Sigmoid colon (tissue), 6 donors: ENCODE measurements at regions not wholly inside any gene's neighbourhood (a gene's known extent, or its start where the extent isn't known, plus 50 kb on each side); places are given as distances from the start of the nearest gene placed in this dataset.
A peak's percentile ranks its signal among the peaks of the same experiment; 100 is the strongest.

Experiments used
- DNase-seq: peaks from one replicate; pipeline ENCODE4 v3.0.0-alpha.2; 2019
- H3K27ac ChIP-seq, 4 donors: fragments of 200-600 bp; sonication (generic); one replicate each; pipeline ENCODE4 v1.5.1; 2016 to 2019; ENCODE audit warnings: mild to moderate bottlenecking in 1 of 4
- H3K27me3 ChIP-seq, 3 donors: fragments of 200-600 bp; sonication (generic); one replicate each; pipeline ENCODE4 v1.5.1; 2019; ENCODE audit warnings: mild to moderate bottlenecking in 1 of 3
- H3K36me3 ChIP-seq, 4 donors: fragments of 200-600 bp; sonication (generic); one replicate each; pipeline ENCODE4 v1.5.1; 2016 to 2019
- H3K4me1 ChIP-seq, 4 donors: fragments of 200-600 bp; sonication (generic); one replicate each; pipeline ENCODE4 v1.5.1; 2017 to 2019
- H3K4me3 ChIP-seq, 4 donors: fragments of 200-600 bp; sonication (generic); one replicate each; pipeline ENCODE4 v1.5.1; 2017 to 2019; ENCODE audit warnings: mild to moderate bottlenecking in 2 of 4, moderate library complexity in 1 of 4
- H3K9me3 ChIP-seq, 4 donors: fragments of 200-600 bp in 3 of 4; sonication (generic) in 3 of 4; one replicate each; pipeline versions ENCODE4 v1.5.1 to v1.6.1; 2013 to 2019
- EP300 ChIP-seq, 4 donors: sonication (generic); formaldehyde crosslinking; IDR thresholded peaks; one replicate each; pipeline ENCODE4 v1.6.1; 2017; ENCODE audit warnings: antibody characterized with exemption in 4 of 4
- POLR2A ChIP-seq, 2 donors: fragments of 450-650 bp; IDR thresholded peaks; one replicate each; pipeline ENCODE4 v1.6.1; 2016; ENCODE audit warnings: antibody characterized with exemption in 2 of 2, mild to moderate bottlenecking in 2 of 2, moderate library complexity in 2 of 2
- POLR2AphosphoS5 ChIP-seq, 4 donors: sonication (generic); formaldehyde crosslinking; IDR thresholded peaks; one replicate each; pipeline ENCODE4 v1.6.1; 2017; ENCODE audit warnings: antibody characterized with exemption in 4 of 4
- WGBS, 2 donors: extraction: QIAGEN DNeasy Blood & Tissue Kit; methylation state at CpG; one replicate each; pipeline ENCODE4 v1.1.7; 2013; 5-methylcytosine and 5-hydroxymethylcytosine counted together
- intact Hi-C: fragments of 100-400 bp; cut with DNase I; formaldehyde crosslinking; loops from one replicate; pipeline ENCODE4 v1.15.1; 2023
- TF ChIP-seq, protein P1 (sequence below), 4 experiments: fragments of 450-650 bp in 3 of 4; fragments of 200-600 bp in 1 of 4; IDR thresholded peaks; one replicate each; pipeline ENCODE4 v1.5.1; 2016 to 2019; ENCODE audit warnings: antibody characterized with exemption in 4 of 4, mild to moderate bottlenecking in 3 of 4, moderate library complexity in 2 of 4
- donor health status: healthy with polysubstance abuse.
- donor health status: healthy.

DNA sequence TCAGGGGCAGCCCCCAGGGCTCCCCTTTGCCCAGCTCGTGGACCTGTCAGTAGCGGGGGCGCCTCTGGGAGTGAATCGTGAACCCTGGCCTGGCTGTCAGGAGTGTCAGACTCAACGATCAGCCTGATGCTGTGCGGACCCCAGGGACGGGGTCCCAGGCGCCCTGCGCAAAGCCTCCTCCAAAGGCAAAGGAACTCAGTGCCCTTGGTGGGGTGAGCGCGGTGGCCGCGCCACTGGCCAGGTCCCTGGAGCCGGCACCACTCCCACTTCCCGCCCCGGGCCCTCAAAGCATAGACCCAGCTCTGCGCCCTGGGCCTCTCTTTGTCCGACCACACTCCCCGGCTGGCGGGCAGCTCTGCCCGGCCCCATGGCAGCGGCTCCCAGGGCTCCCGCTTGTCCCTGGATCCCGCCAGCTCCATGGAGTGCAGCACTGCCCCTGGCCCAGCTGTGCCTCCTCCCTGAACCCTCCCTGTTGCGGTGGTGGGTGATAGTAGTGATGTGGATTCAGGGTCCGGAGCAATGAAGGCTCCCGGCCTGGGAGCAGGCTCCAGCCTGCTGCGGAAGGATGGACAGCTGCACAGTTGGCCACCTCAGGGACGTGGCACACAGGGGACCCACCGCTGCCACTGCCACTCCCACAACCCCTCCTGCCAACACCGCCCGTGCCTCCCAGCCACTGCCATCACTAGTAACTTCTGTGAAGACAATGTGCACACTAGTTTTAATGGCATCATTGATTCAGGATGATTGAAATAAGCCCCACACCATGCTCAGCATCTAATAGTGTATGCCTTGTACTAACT is 263.8 kb downstream of the ZBBX start:
- Histone ChIP-seq H3K9me3 (no peaks in the 10 kb centered on the region), H3K4me1 (no peaks in the 10 kb centered on the region), H3K4me3 (no peak overlapping the region), H3K27ac (no peak overlapping the region), H3K36me3 (no peaks in the 10 kb centered on the region), H3K27me3 (no peaks in the 10 kb centered on the region)
- peak; percentile 55 for DNase-seq
- intact Hi-C loops, result no loop called here
- TF ChIP-seq EP300 (IDR thresholded peaks at IDR 0.05) (no peak), POLR2AphosphoS5 (IDR thresholded peaks at IDR 0.05) (no peak), POLR2A (IDR thresholded peaks at IDR 0.05) (no peak)
- TF ChIP-seq, protein P1, sequence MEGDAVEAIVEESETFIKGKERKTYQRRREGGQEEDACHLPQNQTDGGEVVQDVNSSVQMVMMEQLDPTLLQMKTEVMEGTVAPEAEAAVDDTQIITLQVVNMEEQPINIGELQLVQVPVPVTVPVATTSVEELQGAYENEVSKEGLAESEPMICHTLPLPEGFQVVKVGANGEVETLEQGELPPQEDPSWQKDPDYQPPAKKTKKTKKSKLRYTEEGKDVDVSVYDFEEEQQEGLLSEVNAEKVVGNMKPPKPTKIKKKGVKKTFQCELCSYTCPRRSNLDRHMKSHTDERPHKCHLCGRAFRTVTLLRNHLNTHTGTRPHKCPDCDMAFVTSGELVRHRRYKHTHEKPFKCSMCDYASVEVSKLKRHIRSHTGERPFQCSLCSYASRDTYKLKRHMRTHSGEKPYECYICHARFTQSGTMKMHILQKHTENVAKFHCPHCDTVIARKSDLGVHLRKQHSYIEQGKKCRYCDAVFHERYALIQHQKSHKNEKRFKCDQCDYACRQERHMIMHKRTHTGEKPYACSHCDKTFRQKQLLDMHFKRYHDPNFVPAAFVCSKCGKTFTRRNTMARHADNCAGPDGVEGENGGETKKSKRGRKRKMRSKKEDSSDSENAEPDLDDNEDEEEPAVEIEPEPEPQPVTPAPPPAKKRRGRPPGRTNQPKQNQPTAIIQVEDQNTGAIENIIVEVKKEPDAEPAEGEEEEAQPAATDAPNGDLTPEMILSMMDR (IDR thresholded peaks at IDR 0.05), result no peak
- 90 to 95% methylated on average over 32 of the region's 32 CpGs for WGBS, 2 donors

DNA sequence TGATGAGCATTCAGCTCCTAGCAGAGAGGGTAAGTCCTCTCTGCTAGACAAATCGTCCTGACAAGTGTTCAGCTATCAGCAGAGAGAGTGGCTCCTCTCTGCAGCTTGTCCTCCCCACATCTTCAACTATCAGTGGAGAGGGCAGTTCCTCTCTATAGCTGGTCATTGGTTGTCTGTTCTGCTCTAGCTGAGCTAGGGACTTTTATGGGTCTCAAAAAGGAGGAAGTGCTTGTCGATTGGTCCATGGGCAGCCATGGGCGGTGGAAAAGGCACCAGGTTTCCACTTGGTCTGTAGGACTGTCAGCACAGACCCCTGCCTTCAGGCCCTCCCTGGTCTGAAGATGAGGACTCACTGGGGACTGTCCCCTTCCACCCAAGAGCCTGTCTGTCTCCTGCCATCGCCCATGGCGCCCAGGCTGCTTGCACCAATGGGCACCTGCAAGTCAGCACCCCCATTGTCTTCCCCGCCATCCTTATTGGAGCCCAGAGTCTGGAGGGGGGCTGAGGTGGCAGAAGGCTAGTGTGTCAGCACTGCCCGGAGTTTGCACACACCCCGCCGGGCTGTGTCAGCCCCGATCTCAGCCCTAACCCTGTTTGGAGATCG is 264.7 kb downstream of the ZBBX start:
- intact Hi-C loops, result no loop called here
- Histone ChIP-seq H3K4me1 (no peaks in the 10 kb centered on the region), H3K27me3 (no peaks in the 10 kb centered on the region), H3K4me3 (no peak overlapping the region), H3K27ac (no peak overlapping the region), H3K9me3 (no peaks in the 10 kb centered on the region), H3K36me3 (no peaks in the 10 kb centered on the region)
- no peak for TF ChIP-seq EP300 (IDR thresholded peaks at IDR 0.05)
- no peak for TF ChIP-seq POLR2AphosphoS5 (IDR thresholded peaks at IDR 0.05)
- TF ChIP-seq, protein P1 (IDR thresholded peaks at IDR 0.05), result no peak
- no peak for TF ChIP-seq POLR2A (IDR thresholded peaks at IDR 0.05)
- WGBS, 2 donors, result 88 to 94% methylated on average over 11 of the region's 11 CpGs
- peak; percentile 47 for DNase-seq

DNA sequence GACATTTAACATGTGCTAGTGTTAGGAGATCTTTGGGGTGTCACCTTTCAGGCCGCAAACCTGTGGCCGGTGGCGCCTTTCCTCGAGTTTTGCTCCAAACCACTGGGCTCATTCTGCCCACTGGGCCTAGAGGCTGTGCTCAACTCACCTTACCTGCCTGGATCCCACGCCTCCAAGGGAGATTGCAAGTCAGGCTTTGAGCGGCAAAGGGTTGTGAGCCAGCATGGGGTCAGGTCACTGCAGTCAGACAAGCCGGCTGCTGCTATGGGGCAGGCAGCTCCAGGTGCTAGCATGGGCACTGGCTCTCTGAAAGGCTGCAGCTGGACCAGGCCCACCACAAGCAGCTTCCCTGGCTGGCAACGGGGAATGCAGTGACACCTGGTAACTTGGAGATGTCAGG is 265.5 kb downstream of the ZBBX start:
- no peaks in the 10 kb centered on the region for H3K36me3 ChIP-seq
- no peak overlapping the region for H3K4me3 ChIP-seq
- TF ChIP-seq POLR2AphosphoS5 (IDR thresholded peaks at IDR 0.05), result no peak
- intact Hi-C loops, result no loop called here
- no peaks in the 10 kb centered on the region for H3K4me1 ChIP-seq
- no peak overlapping the region for H3K27ac ChIP-seq
- peak; percentile 55 for DNase-seq
- no peaks in the 10 kb centered on the region for H3K27me3 ChIP-seq
- WGBS, 2 donors, result 87 to 92% methylated on average over 8 of the region's 8 CpGs
- H3K9me3 ChIP-seq, result no peaks in the 10 kb centered on the region

DNA sequence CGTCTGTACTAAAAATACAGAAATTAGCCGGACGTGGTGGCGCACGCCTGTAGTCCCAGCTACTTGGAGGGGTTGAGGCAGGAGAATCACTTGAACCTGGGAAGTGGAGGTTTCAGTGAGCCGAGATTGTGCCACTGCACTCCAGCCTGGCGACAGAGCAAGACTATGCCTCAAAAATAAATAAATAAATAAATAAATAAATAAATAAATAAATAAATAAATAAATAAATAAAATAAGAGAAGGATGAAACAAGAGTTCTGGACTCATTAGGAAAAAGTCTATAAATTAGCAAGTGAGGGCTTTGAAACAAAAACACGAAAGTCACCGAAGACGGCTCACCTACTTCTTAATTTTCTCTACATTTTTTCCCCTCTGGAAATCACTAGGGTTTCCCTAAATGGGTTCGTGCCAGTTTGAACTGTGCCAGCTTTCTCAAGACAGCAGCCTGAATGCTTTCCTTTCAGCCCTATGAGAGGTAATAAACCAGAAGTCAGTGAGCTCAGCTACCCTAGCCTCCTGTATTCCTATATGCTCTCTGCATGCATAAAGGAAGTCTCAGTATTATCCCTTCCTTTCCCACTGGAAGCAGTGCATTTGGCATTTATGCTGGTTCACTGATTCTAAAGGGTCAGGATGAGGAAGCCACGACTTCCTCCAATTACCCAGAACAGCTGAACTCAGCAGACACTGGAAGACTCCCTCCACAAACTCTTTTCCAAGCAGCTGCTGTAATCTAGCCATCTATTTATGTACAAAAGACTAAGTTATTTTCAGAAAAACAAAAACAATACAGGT is 266.9 kb downstream of the ZBBX start:
- WGBS, 2 donors, result 85 to 87% methylated on average over 12 of the region's 12 CpGs
- no peak for DNase-seq
- intact Hi-C loops, result no loop called here
- Histone ChIP-seq H3K4me3 (no peak overlapping the region), H3K27me3 (no peaks in the 10 kb centered on the region), H3K4me1 (no peaks in the 10 kb centered on the region), H3K27ac (no peak overlapping the region), H3K36me3 (no peaks in the 10 kb centered on the region), H3K9me3 (no peaks in the 10 kb centered on the region)
- TF ChIP-seq, protein P1 (IDR thresholded peaks at IDR 0.05), result no peak
- no peak for TF ChIP-seq EP300 (IDR thresholded peaks at IDR 0.05)
- TF ChIP-seq POLR2AphosphoS5 (IDR thresholded peaks at IDR 0.05), result no peak
- no peak for TF ChIP-seq POLR2A (IDR thresholded peaks at IDR 0.05)

DNA sequence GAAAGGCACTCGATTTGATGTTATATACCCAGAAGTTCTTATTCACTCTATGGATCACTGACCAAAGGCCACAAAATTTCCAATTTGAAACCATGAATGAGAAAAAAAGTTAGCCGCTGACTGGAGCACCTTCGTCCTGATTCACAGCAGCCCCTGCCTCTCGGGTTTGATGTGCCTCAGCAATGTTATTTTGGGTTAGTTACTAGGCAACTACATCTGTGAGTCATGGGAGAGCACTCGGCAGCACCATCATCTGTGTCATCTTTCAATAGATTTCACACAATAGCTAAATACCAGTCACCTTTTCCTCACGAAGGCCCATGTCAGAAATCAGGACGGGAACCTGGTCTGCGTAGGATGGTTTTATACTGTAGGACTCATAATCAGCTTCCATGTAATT is 269.2 kb downstream of the ZBBX start:
- intact Hi-C loops, result no loop called here
- H3K27me3 ChIP-seq, result no peaks in the 10 kb centered on the region
- no peaks in the 10 kb centered on the region for H3K4me1 ChIP-seq
- H3K27ac ChIP-seq, result no peak overlapping the region
- WGBS, 2 donors, result 71 to 77% methylated on average over 8 of the region's 8 CpGs
- H3K36me3 ChIP-seq, result no peaks in the 10 kb centered on the region
- H3K4me3 ChIP-seq, result no peak overlapping the region
- TF ChIP-seq EP300 (IDR thresholded peaks at IDR 0.05) (no peak), POLR2AphosphoS5 (IDR thresholded peaks at IDR 0.05) (no peak), POLR2A (IDR thresholded peaks at IDR 0.05) (no peak)
- TF ChIP-seq, protein P1 (IDR thresholded peaks at IDR 0.05), result no peak
- H3K9me3 ChIP-seq, result no peaks in the 10 kb centered on the region
- DNase-seq, result no peak
